ENCODE measurements at regions not wholly inside any gene's neighbourhood (a gene's known extent, or its start where the extent isn't known, plus 50 kb on each side); places are given as distances from the start of the nearest gene placed in this dataset.
"Not testable (repeated sequence)": the region's sequence is repeated elsewhere in the genome, so short reads cannot be mapped to it uniquely, and the experiment has no call there.

DNA sequence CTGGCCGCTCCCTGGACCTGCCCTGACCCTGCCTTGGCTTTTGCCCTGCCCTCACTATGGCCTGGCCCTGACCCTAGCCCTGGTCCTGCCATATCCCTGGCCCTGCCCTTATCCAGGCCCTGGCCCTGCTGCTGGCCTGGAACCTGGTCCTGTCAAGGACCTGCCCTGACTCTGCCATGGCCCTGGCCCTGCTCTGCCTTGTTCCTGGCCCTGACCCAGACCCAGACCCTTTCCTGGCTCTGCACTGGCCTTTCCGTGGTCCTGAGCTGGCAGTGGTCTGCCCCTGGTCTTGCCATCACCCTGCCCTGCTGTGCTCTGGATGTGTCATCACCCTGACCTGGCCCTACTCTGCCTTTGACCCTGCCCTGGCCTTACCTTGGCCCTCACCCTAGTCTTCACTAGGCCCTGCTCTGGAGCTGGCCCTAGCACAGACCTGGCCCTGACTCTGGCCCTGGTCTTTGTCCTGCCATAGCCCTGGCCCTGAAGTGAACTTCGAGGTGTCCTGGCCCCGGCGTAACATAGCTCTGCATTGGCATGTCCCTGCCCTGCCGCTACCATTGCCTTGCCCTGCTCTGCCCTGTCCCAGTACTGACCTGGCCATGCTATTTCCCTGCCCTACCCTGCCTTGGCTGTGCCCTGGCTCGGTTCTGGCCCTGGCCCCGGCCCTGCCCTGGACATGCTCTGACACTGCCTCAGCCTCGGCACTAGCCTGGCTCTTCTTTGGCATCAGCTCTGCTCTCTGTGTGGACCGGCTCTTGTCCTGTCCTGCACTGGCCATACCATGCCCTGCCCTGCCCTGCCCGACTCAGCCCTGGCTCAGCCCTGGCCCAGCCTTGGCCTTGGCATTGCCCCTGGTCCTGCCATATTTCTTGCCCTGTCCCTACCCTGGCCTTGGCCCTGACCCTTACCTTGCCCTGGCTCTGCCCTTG, 239.2 kb downstream of the GOLGA6L6 start:
- H3K9me3 ChIP-seq (ENCODE audit: low read length): not testable (repeated sequence)

DNA sequence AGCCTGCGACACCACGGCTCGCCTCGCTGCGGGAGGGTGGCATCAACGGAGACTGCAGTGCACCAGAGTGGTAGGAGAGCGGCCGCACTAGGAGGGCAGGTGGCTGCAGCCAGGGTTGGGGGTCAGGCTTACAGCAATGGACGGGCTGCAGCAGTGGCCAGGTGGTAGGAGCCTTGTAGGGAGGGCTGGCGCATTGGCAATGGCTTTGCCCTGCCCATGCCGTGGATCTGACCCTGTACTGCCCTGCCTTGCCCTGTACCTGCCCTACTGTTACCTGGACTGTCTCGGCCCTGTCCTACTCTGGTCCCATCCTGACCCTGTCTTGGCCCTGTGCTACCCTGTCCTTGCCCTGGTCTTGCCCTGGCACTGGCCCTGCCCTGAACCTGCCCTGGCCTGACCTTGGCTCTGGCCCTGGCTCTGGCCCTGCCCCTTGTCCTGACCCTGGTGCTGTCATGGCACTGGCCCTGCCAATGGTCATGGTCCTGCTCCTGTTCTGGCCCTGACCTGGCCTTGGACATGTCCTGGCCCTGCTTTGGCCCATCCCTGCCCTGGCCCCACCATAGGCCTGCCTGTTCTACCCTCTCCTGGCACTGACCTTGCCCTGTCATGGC, 240.0 kb downstream of the GOLGA6L6 start:
- H3K4me2 ChIP-seq (ENCODE audit: low read length); POLR2A ChIA-PET; H3K36me3 ChIP-seq (ENCODE audit: insufficient read depth, low read length); H3K4me3 ChIP-seq (ENCODE audit: low read depth, low read length, poor library complexity, severe bottlenecking); H3K27ac ChIP-seq (ENCODE audit: low read depth, low read length, poor library complexity, severe bottlenecking); H2AFZ ChIP-seq (ENCODE audit: low read length); CTCF ChIA-PET (ENCODE audit: unreplicated experiment); H3K79me2 ChIP-seq (ENCODE audit: insufficient read depth, low read depth, low read length); H3K4me1 ChIP-seq (ENCODE audit: insufficient read depth, low read length, poor library complexity, severe bottlenecking); H3K9me2 ChIP-seq (ENCODE audit: insufficient read depth, low read length); DNase-seq (ENCODE audit: low spot score); intact Hi-C loops (cut with micrococcal nuclease; ENCODE audit: unreplicated experiment); H4K20me1 ChIP-seq (ENCODE audit: insufficient read depth, low read length); BruUV-seq (replicated peaks); H3K9me3 ChIP-seq (ENCODE audit: low read length): not testable (repeated sequence)

More for the DNA sequence above, 239.2 kb downstream of the GOLGA6L6 start:
- intact Hi-C loops (cut with micrococcal nuclease; ENCODE audit: unreplicated experiment); CTCF ChIA-PET (ENCODE audit: unreplicated experiment); H2AFZ ChIP-seq (ENCODE audit: low read length); DNase-seq (ENCODE audit: low spot score); H3K9me2 ChIP-seq (ENCODE audit: insufficient read depth, low read length); H3K27ac ChIP-seq (ENCODE audit: low read depth, low read length, poor library complexity, severe bottlenecking); H4K20me1 ChIP-seq (ENCODE audit: insufficient read depth, low read length); BruUV-seq (replicated peaks); POLR2A ChIA-PET; H3K79me2 ChIP-seq (ENCODE audit: insufficient read depth, low read depth, low read length); H3K4me1 ChIP-seq (ENCODE audit: insufficient read depth, low read length, poor library complexity, severe bottlenecking); H3K4me3 ChIP-seq (ENCODE audit: low read depth, low read length, poor library complexity, severe bottlenecking); H3K4me2 ChIP-seq (ENCODE audit: low read length); H3K36me3 ChIP-seq (ENCODE audit: insufficient read depth, low read length): not testable (repeated sequence)

DNA sequence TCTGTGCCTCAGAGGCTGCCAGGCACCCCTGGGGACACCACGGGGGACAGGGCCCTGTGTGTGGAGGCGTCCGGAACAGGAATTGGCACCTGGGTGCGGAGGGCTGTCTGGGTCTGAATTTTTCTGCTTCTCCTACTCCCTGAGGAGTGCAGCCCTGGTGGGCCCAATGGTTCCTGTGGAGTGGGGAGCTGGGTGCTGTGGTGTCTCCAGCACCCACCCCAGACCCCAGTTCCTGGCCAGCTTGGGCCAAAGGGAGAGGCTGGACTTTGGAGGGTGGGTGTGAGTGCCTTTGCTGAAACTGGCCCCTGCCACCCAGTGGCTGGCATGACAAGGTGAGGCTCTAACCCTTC, 240.6 kb downstream of the GOLGA6L6 start:
- BruUV-seq (replicated peaks); POLR2A ChIA-PET; H3K79me2 ChIP-seq (ENCODE audit: insufficient read depth, low read depth, low read length); H2AFZ ChIP-seq (ENCODE audit: low read length); H3K4me2 ChIP-seq (ENCODE audit: low read length); H3K9me2 ChIP-seq (ENCODE audit: insufficient read depth, low read length); H3K27ac ChIP-seq (ENCODE audit: low read depth, low read length, poor library complexity, severe bottlenecking); H4K20me1 ChIP-seq (ENCODE audit: insufficient read depth, low read length); CTCF ChIA-PET (ENCODE audit: unreplicated experiment); H3K4me3 ChIP-seq (ENCODE audit: low read depth, low read length, poor library complexity, severe bottlenecking); intact Hi-C loops (cut with micrococcal nuclease; ENCODE audit: unreplicated experiment); H3K9me3 ChIP-seq (ENCODE audit: low read length); H3K4me1 ChIP-seq (ENCODE audit: insufficient read depth, low read length, poor library complexity, severe bottlenecking); DNase-seq (ENCODE audit: low spot score); H3K36me3 ChIP-seq (ENCODE audit: insufficient read depth, low read length): not testable (repeated sequence)

DNA sequence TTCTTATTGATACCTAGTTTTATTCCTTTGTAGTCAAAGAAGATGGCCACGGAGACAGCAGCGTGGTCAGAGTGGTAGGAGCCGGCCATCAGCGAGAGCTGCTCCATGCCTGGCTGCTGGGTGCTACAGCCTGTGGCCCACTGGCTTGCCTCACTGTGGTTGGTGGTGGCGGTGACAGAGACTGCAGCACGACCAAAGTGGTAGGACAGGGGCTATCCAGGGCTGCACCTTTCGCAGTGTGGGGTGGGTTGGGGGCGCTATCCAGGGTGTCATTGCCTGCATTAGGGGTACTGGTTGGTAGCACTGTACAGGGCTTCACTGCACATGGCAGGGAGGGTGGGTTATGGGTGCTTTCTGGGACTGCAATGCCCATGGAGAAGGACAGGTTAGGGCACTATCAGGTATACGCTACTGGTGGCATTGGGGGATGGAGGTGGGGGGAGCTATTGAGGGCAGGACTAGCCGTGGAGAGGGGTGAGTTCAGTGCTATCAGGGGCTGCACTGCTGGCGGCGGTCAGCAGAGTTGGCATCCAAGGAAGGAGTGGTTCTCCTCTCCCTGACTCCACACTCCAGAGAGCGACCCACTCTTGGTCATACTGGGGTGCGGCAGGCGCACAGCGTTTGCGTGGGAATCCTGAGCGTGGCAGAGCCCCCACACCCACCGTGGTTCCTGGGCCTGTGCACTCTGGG, 241.1 kb downstream of the GOLGA6L6 start:
- BruUV-seq (replicated peaks); intact Hi-C loops (cut with micrococcal nuclease; ENCODE audit: unreplicated experiment); H4K20me1 ChIP-seq (ENCODE audit: insufficient read depth, low read length); DNase-seq (ENCODE audit: low spot score); POLR2A ChIA-PET; H3K36me3 ChIP-seq (ENCODE audit: insufficient read depth, low read length); H2AFZ ChIP-seq (ENCODE audit: low read length); H3K4me1 ChIP-seq (ENCODE audit: insufficient read depth, low read length, poor library complexity, severe bottlenecking); H3K9me3 ChIP-seq (ENCODE audit: low read length); CTCF ChIA-PET (ENCODE audit: unreplicated experiment); H3K79me2 ChIP-seq (ENCODE audit: insufficient read depth, low read depth, low read length); H3K9me2 ChIP-seq (ENCODE audit: insufficient read depth, low read length); H3K27ac ChIP-seq (ENCODE audit: low read depth, low read length, poor library complexity, severe bottlenecking); H3K4me2 ChIP-seq (ENCODE audit: low read length); H3K4me3 ChIP-seq (ENCODE audit: low read depth, low read length, poor library complexity, severe bottlenecking): not testable (repeated sequence)

DNA sequence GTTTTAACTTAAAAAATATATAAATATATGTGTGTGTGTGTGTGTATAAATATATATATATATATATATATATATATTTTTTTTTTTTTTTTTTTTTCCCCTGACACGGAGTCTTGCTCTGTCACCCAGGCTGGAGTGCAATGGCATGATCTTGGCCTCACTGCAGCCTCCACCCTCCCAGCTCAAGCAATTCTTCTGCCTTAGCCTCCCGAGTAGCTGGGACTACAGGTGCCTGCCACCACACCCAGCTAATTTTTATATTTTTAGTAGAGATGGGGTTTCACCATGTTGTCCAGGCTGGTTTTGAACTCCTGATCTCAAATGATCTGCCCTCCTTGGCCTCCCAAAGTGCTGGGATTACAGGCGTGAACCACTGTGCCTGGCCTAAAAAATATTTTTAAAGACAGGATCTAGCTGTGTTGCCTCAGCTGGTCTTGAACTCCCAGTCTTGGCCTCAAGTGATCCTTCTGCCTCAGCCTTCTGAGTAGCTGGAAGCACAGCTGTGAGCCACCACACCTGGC, 243.9 kb downstream of the GOLGA6L6 start:
- H4K20me1 ChIP-seq (ENCODE audit: insufficient read depth, low read length); POLR2A ChIA-PET; H3K4me2 ChIP-seq (ENCODE audit: low read length); CTCF ChIA-PET (ENCODE audit: unreplicated experiment); intact Hi-C loops (cut with micrococcal nuclease; ENCODE audit: unreplicated experiment); H3K36me3 ChIP-seq (ENCODE audit: insufficient read depth, low read length); H3K9me2 ChIP-seq (ENCODE audit: insufficient read depth, low read length); H3K79me2 ChIP-seq (ENCODE audit: insufficient read depth, low read depth, low read length); H2AFZ ChIP-seq (ENCODE audit: low read length); H3K27ac ChIP-seq (ENCODE audit: low read depth, low read length, poor library complexity, severe bottlenecking); H3K4me3 ChIP-seq (ENCODE audit: low read depth, low read length, poor library complexity, severe bottlenecking); H3K4me1 ChIP-seq (ENCODE audit: insufficient read depth, low read length, poor library complexity, severe bottlenecking); H3K9me3 ChIP-seq (ENCODE audit: low read length); DNase-seq (ENCODE audit: low spot score); BruUV-seq (replicated peaks): not testable (repeated sequence)

DNA sequence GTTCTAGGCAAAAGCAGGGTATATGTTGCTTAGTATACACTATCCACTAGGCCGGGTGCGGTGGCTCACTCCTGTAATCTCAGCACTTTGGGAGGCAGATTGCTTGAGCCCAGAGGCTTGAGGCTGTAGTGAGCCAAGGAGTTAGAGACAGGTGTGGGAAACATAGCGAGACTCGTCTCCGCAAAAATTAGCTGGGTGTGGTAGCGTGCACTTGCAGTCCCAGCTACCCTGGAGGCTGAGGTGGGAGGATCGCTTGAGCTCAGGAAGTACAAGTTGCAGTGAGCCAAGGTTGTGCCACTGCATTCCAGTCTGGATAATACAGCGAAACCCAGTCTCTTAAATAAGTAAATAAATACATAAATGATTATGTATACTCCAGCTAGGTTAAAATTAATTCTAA, 245.3 kb downstream of the GOLGA6L6 start:
- H3K27ac ChIP-seq (ENCODE audit: low read depth, low read length, poor library complexity, severe bottlenecking); H3K9me3 ChIP-seq (ENCODE audit: low read length); H4K20me1 ChIP-seq (ENCODE audit: insufficient read depth, low read length); H3K4me3 ChIP-seq (ENCODE audit: low read depth, low read length, poor library complexity, severe bottlenecking); CTCF ChIA-PET (ENCODE audit: unreplicated experiment); H2AFZ ChIP-seq (ENCODE audit: low read length); BruUV-seq (replicated peaks); intact Hi-C loops (cut with micrococcal nuclease; ENCODE audit: unreplicated experiment); DNase-seq (ENCODE audit: low spot score); H3K79me2 ChIP-seq (ENCODE audit: insufficient read depth, low read depth, low read length); H3K4me1 ChIP-seq (ENCODE audit: insufficient read depth, low read length, poor library complexity, severe bottlenecking); H3K4me2 ChIP-seq (ENCODE audit: low read length); H3K36me3 ChIP-seq (ENCODE audit: insufficient read depth, low read length); POLR2A ChIA-PET; H3K9me2 ChIP-seq (ENCODE audit: insufficient read depth, low read length): not testable (repeated sequence)
